ENCODE measurements at regions not wholly inside any gene's neighbourhood (a gene's known extent, or its start where the extent isn't known, plus 50 kb on each side); places are given as distances from the start of the nearest gene placed in this dataset.

DNA sequence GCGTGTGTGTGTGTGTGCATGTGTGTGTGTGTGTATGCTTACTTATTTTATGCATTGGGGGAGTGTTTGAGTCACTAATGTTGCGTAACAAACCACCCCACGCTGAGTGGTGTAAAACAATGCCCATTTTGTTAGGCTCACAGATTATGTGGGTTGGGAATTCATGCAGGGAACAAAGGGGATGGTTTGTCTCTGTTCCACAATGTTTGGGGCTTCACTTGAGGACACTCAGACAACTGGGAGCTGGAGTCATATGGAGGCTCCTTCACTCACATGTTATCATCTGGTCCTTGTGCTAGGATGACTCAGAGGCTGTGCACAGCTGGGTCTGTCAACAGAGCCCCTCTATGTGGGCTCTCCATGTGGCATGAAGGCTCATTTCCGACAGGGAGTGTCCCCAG lies 51.3 kb upstream of the LARGE1 start:
- no peak overlapping the region for H3K4me3 ChIP-seq
- WGBS, 4 donors = 62 to 67% (median 64%) methylated on average over 4 of the region's 4 CpGs
- intact Hi-C loops (cut with DNase I) = no loop called here
- no peaks in the 10 kb centered on the region for H3K36me3 ChIP-seq
- peaks cover 0 to 9% (median 0%) of the 10 kb centered on the region in 9 donors for H3K27me3 ChIP-seq
- peaks cover 0 to 5% (median 0%) of the 10 kb centered on the region in 12 donors for H3K9me3 ChIP-seq
- DNase-seq = no peak
- H3K27ac ChIP-seq = no peak overlapping the region
- H3K4me1 ChIP-seq = no peaks in the 10 kb centered on the region
- ATAC-seq = peak in 2 of 4 donors; percentile 41 to 72
- TF ChIP-seq POLR2A (IDR thresholded peaks at IDR 0.05) = no peak
- no peak for TF ChIP-seq CTCF (IDR thresholded peaks at IDR 0.05)

DNA sequence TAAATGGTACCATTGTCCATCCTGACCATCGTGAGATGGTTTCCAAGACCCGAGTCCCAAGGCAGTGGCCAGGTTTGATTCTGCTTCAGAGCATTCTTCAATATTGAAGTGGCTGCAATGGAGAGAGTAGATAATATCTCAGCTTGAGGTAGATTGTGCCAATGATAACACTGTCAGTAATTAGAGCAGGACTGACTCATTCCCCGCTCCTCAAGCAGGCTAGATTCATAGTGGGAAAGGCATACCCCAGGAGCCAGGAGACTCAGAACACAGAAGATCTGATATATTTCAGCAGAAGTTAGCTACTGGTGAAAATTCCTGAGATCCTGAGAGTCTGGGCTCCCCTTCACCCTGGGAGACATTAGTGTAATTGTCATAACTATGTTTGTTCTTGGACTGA lies 55.6 kb upstream of the LARGE1 start:
- no peak for ATAC-seq
- Histone ChIP-seq H3K9me3 (peaks cover 0 to 5% (median 0%) of the 10 kb centered on the region in 12 donors), H3K27me3 (peaks cover 0 to 9% (median 0%) of the 10 kb centered on the region in 9 donors), H3K4me3 (no peak overlapping the region), H3K36me3 (no peaks in the 10 kb centered on the region), H3K27ac (no peak overlapping the region), H3K4me1 (no peaks in the 10 kb centered on the region)
- no peak for DNase-seq
- intact Hi-C loops (cut with DNase I) = no loop called here
- 86 to 92% (median 90%) methylated on average over 3 of the region's 3 CpGs for WGBS, 4 donors
- TF ChIP-seq CTCF (IDR thresholded peaks at IDR 0.05) = no peak
- no peak for TF ChIP-seq POLR2A (IDR thresholded peaks at IDR 0.05)

DNA sequence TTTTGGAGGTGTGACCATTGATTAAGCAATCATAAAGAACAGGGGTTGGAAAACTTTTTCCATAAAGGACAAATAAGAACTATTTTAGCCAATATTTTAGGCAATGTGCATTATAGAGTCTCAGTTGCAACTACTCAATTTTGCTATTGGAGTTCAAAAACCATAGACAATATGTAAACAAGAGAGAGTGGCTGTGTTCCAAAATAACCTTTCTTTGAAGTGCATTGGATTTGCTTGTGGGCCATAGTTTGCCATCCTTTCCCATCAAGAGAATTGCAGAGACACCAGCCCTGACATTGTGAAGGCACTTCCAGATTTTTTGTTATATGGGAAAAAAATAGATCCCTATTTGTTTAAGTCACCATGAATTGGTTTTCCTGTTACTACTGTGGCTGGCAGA lies 63.3 kb upstream of the LARGE1 start:
- Histone ChIP-seq H3K27me3 (peaks cover 0 to 6% (median 0%) of the 10 kb centered on the region in 9 donors), H3K4me3 (no peak overlapping the region), H3K36me3 (no peaks in the 10 kb centered on the region), H3K9me3 (no peaks in the 10 kb centered on the region), H3K27ac (no peak overlapping the region), H3K4me1 (no peaks in the 10 kb centered on the region)
- TF ChIP-seq CTCF (IDR thresholded peaks at IDR 0.05) = no peak
- no peak for TF ChIP-seq POLR2A (IDR thresholded peaks at IDR 0.05)
- ATAC-seq = no peak
- DNase-seq = no peak
- intact Hi-C loops (cut with DNase I) = no loop called here

- intact Hi-C loops (cut with DNase I) = no loop called here
- H3K27ac ChIP-seq = no peak overlapping the region
- H3K4me3 ChIP-seq = no peak overlapping the region
- H3K36me3 ChIP-seq = no peaks in the 10 kb centered on the region
- 67 to 80% (median 74%) methylated on average over 3 of the region's 3 CpGs for WGBS, 4 donors
- no peak for ATAC-seq
- no peaks in the 10 kb centered on the region for H3K4me1 ChIP-seq
- DNase-seq = no peak
- peaks cover 0 to 6% (median 0%) of the 10 kb centered on the region in 9 donors for H3K27me3 ChIP-seq
- TF ChIP-seq CTCF (IDR thresholded peaks at IDR 0.05) = no peak
- TF ChIP-seq POLR2A (IDR thresholded peaks at IDR 0.05) = no peak
- no peaks in the 10 kb centered on the region for H3K9me3 ChIP-seq
Measured at GRCh38 chr22:33984211-33984610, 63.9 kb upstream of the LARGE1 start.

Data from heart left ventricle (tissue), 16 donors.